NCI-H146 treated with DMSO at 0.1 percent for 48 hours (cell line): ENCODE measurements at regions not wholly inside any gene's neighbourhood (a gene's known extent, or its start where the extent isn't known, plus 50 kb on each side); places are given as distances from the start of the nearest gene placed in this dataset.
"Not testable (repeated sequence)": the region's sequence is repeated elsewhere in the genome, so short reads cannot be mapped to it uniquely, and the experiment has no call there.

Source experiments
- DNase-seq: peaks from one replicate; lab custom pipeline; 2025; ENCODE audit not compliant: unreplicated experiment; lab: John Stamatoyannopoulos, UW

GRCh38 chr5:15384176-15384575 is 115.8 kb upstream of the FBXL7 start:
- DNase-seq, result no peak

GRCh38 chr5:15383469-15383868 is 116.5 kb upstream of the FBXL7 start:
- no peak for DNase-seq

GRCh38 chr5:15383021-15383420 is 117.0 kb upstream of the FBXL7 start:
- no peak for DNase-seq

- no peak for DNase-seq
Measured at GRCh38 chr5:15377573-15378340, 122.2 kb upstream of the FBXL7 start.

- DNase-seq, result no peak
Measured at GRCh38 chr5:15376803-15377202, 123.2 kb upstream of the FBXL7 start.

- no peak for DNase-seq
Measured at GRCh38 chr5:15376088-15376487, 123.9 kb upstream of the FBXL7 start.

- DNase-seq, result no peak
Measured at GRCh38 chr5:15375559-15375958, 124.4 kb upstream of the FBXL7 start.

GRCh38 chr5:15374886-15375285 is 125.1 kb upstream of the FBXL7 start:
- no peak for DNase-seq

GRCh38 chr5:15373151-15373550 is 126.8 kb upstream of the FBXL7 start:
- DNase-seq, result no peak

GRCh38 chr5:15371184-15371583 is 128.8 kb upstream of the FBXL7 start:
- DNase-seq, result no peak

GRCh38 chr5:15368835-15369234 is 131.1 kb upstream of the FBXL7 start:
- no peak for DNase-seq

- no peak for DNase-seq
Measured at GRCh38 chr5:15367489-15367888, 132.5 kb upstream of the FBXL7 start.

- no peak for DNase-seq
Measured at GRCh38 chr5:15366676-15367391, 133.1 kb upstream of the FBXL7 start.

- no peak for DNase-seq
Measured at GRCh38 chr5:15365070-15365469, 134.9 kb upstream of the FBXL7 start.

- no peak for DNase-seq
Measured at GRCh38 chr5:15363601-15364000, 136.4 kb upstream of the FBXL7 start.

- DNase-seq, result not testable (repeated sequence)
Measured at GRCh38 chr5:15357092-15357453, 142.9 kb upstream of the FBXL7 start.

GRCh38 chr5:15356308-15357091 is 143.5 kb upstream of the FBXL7 start:
- DNase-seq, result not testable (repeated sequence)

- DNase-seq, result no peak
Measured at GRCh38 chr5:15354021-15354420, 146.0 kb upstream of the FBXL7 start.

GRCh38 chr5:15353086-15353645 is 146.8 kb upstream of the FBXL7 start:
- DNase-seq, result no peak

GRCh38 chr5:15350614-15351013 is 149.4 kb upstream of the FBXL7 start:
- DNase-seq, result no peak

- DNase-seq, result no peak
Measured at GRCh38 chr5:15346738-15347137, 153.2 kb upstream of the FBXL7 start.

- no peak for DNase-seq
Measured at GRCh38 chr5:15344954-15345353, 155.0 kb upstream of the FBXL7 start.
